Endodermal cell (in vitro differentiated cells): ENCODE measurements at regions not wholly inside any gene's neighbourhood (a gene's known extent, or its start where the extent isn't known, plus 50 kb on each side); places are given as distances from the start of the nearest gene placed in this dataset.

Experiments
- DNase-seq: peaks from one replicate; pipeline ENCODE4 v3.0.0-alpha.2; 2017
- H3K27ac ChIP-seq: 2 replicates; pipeline ENCODE4 v1.5.1; 2013; ENCODE audit warnings: mild to moderate bottlenecking, low read depth, low read length, moderate library complexity
- H3K27me3 ChIP-seq: 2 replicates; pipeline ENCODE4 v1.6.1; 2013; ENCODE audit warnings: mild to moderate bottlenecking, low read length, moderate library complexity; ENCODE audit not compliant: insufficient read depth, control insufficient read depth, poor library complexity, severe bottlenecking
- H3K36me3 ChIP-seq: 2 replicates; pipeline ENCODE4 v1.7.0; 2013; ENCODE audit warnings: mild to moderate bottlenecking, low read length, moderate library complexity; ENCODE audit not compliant: control insufficient read depth, insufficient read depth
- H3K4me1 ChIP-seq: one replicate; pipeline ENCODE4 v1.7.0; 2013; ENCODE audit warnings: low read length; ENCODE audit not compliant: control insufficient read depth, insufficient read depth
- H3K4me3 ChIP-seq: 2 replicates; pipeline ENCODE4 v1.5.1; 2013; ENCODE audit warnings: mild to moderate bottlenecking, low read length, moderate library complexity
- H3K9ac ChIP-seq: 2 replicates; pipeline ENCODE4 v1.6.1; 2013; ENCODE audit warnings: mild to moderate bottlenecking, low read length, moderate library complexity; ENCODE audit not compliant: poor library complexity, severe bottlenecking; ENCODE audit errors: extremely low read depth
- H3K9me3 ChIP-seq: 2 replicates; pipeline ENCODE4 v1.6.1; 2013; ENCODE audit warnings: mild to moderate bottlenecking, low read length, moderate library complexity; ENCODE audit not compliant: control insufficient read depth
- H3K27ac Mint-ChIP-seq: 2 replicates; pipeline ENCODE4 v1.8.0; 2020; ENCODE audit warnings: mixed read lengths
- H3K27me3 Mint-ChIP-seq: 2 replicates; pipeline ENCODE4 v1.8.0; 2021; ENCODE audit warnings: mild to moderate bottlenecking, mixed read lengths; ENCODE audit not compliant: insufficient read depth
- H3K36me3 Mint-ChIP-seq: 2 replicates; pipeline ENCODE4 v1.8.0; 2020; ENCODE audit warnings: low read depth, mixed read lengths
- H3K4me1 Mint-ChIP-seq: 2 replicates; pipeline ENCODE4 v1.8.0; 2020; ENCODE audit warnings: mixed read lengths
- H3K4me3 Mint-ChIP-seq: 2 replicates; pipeline ENCODE4 v1.8.0; 2020; ENCODE audit warnings: mild to moderate bottlenecking, moderate library complexity, mixed read lengths
- H3K9me3 Mint-ChIP-seq: 2 replicates; pipeline ENCODE4 v1.8.0; 2020; ENCODE audit warnings: mild to moderate bottlenecking, mixed read lengths
- CTCF ChIP-seq: fragments of 200-600 bp; sonication (generic); conservative IDR thresholded peaks from 2 replicates; pipeline ENCODE4 v1.5.0; 2021; ENCODE audit warnings: antibody characterized with exemption, mild to moderate bottlenecking
- WGBS, 2 experiments: methylation state at CpG; one replicate each; pipeline versions ENCODE4 v1.1.5 to v1.1.7; 2013; ENCODE audit warnings: missing lambda C conversion rate in 2 of 2, mixed read lengths in 1 of 2; ENCODE audit not compliant: insufficient coverage in 1 of 2, insufficient read length in 1 of 2; 5-methylcytosine and 5-hydroxymethylcytosine counted together

GRCh38 chr6:128663238-128663637, 142.8 kb upstream of the PTPRK start:
- no peak overlapping the region for H3K4me3 Mint-ChIP-seq
- peaks cover 11% of the 10 kb centered on the region for H3K4me1 ChIP-seq
- no peak for TF ChIP-seq CTCF
- WGBS, 2 experiments: 60 to 89% methylated on average over 1 to 2 of the region's 2 CpGs
- no peak overlapping the region for H3K4me3 ChIP-seq
- no peaks in the 10 kb centered on the region for H3K9me3 ChIP-seq
- H3K9me3 Mint-ChIP-seq: no peaks in the 10 kb centered on the region
- no peaks in the 10 kb centered on the region for H3K36me3 Mint-ChIP-seq
- DNase-seq: no peak
- H3K27me3 Mint-ChIP-seq: no peaks in the 10 kb centered on the region
- H3K27me3 ChIP-seq: no peaks in the 10 kb centered on the region
- no peaks in the 10 kb centered on the region for H3K36me3 ChIP-seq
- H3K9ac ChIP-seq: no peak overlapping the region
- no peak overlapping the region for H3K27ac ChIP-seq
- H3K4me1 Mint-ChIP-seq: peaks cover 25% of the 10 kb centered on the region
- no peak overlapping the region for H3K27ac Mint-ChIP-seq

- no peak overlapping the region for H3K27ac Mint-ChIP-seq
Measured at GRCh38 chr6:128659878-128660622, 139.7 kb upstream of the PTPRK start.

GRCh38 chr6:128659276-128659675, 138.9 kb upstream of the PTPRK start:
- H3K27me3 Mint-ChIP-seq: no peaks in the 10 kb centered on the region
- H3K36me3 ChIP-seq: no peaks in the 10 kb centered on the region
- H3K4me1 Mint-ChIP-seq: peaks cover 39% of the 10 kb centered on the region
- H3K27ac ChIP-seq: no peak overlapping the region
- H3K4me1 ChIP-seq: peaks cover 11% of the 10 kb centered on the region
- no peak overlapping the region for H3K4me3 ChIP-seq
- H3K27me3 ChIP-seq: no peaks in the 10 kb centered on the region
- 78 to 86% methylated on average over 1 of the region's 1 CpG for WGBS, 2 experiments
- H3K36me3 Mint-ChIP-seq: no peaks in the 10 kb centered on the region
- H3K9ac ChIP-seq: no peak overlapping the region
- H3K9me3 Mint-ChIP-seq: no peaks in the 10 kb centered on the region
- DNase-seq: no peak
- TF ChIP-seq CTCF: no peak
- no peaks in the 10 kb centered on the region for H3K9me3 ChIP-seq
- H3K4me3 Mint-ChIP-seq: peak overlapping the region; percentile 16
- H3K27ac Mint-ChIP-seq: peak overlapping the region; percentile 41

More at GRCh38 chr6:128659878-128660622, 139.7 kb upstream of the PTPRK start:
- H3K4me1 ChIP-seq: peaks cover 11% of the 10 kb centered on the region
- H3K4me3 ChIP-seq: no peak overlapping the region
- H3K27me3 ChIP-seq: no peaks in the 10 kb centered on the region
- TF ChIP-seq CTCF: no peak
- H3K9me3 ChIP-seq: no peaks in the 10 kb centered on the region
- H3K27ac ChIP-seq: no peak overlapping the region
- no peak overlapping the region for H3K9ac ChIP-seq
- 93% methylated on average over 2 to 5 of the region's 5 CpGs for WGBS, 2 experiments
- Mint-ChIP-seq H3K4me3 (no peak overlapping the region), H3K9me3 (no peaks in the 10 kb centered on the region), H3K4me1 (peaks cover 38% of the 10 kb centered on the region), H3K36me3 (no peaks in the 10 kb centered on the region), H3K27me3 (no peaks in the 10 kb centered on the region)
- no peak for DNase-seq
- no peaks in the 10 kb centered on the region for H3K36me3 ChIP-seq
